GM21825 (cell line): ENCODE measurements at regions not wholly inside any gene's neighbourhood (a gene's known extent, or its start where the extent isn't known, plus 50 kb on each side); places are given as distances from the start of the nearest gene placed in this dataset.

Experiments used
- ATAC-seq: cut with Tn5 transposase; IDR thresholded peaks from one replicate; pipeline ENCODE4 v1.9.1; 2021; ENCODE audit warnings: mild to moderate bottlenecking, moderate library complexity; ENCODE audit not compliant: unreplicated experiment

- no peak for ATAC-seq
These were observed 175.2 kb downstream of the MRPL14 start for GRCh38 chr6:43951756-43952675.

DNA sequence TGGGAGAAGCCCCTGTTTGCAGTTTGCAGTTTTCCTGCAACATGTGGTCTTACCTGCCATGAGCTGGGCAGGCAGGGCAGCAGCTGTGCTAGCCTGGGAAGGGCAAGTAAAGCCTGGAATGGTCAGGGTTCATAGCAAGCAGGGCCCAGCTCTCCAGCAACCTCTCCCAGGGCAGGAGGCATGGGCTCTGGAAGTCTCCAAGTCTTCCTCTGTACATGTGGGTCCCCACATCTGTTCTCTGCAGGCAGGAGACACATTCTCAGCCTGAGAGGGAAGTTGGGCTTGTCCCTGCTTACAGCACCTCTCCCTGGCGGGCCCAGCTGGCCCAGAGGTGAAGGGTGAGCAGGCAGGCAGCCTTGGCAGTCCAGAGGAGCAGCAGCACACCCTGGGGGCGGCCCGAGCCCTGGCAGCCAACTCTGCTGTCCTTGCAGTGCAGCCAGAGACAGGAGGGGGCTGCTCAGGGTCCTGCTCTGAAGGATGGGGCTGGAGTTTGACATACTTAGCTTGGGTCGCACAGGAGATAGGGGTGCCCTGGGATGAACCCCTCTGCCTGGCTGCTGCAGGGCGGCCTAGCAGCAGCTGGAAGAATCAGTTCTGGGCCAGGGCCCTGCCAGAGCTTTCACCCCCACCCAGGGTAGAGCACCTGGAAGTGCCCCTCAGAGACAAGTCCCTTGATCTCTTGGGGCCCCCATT lies 176.0 kb downstream of the MRPL14 start:
- no peak for ATAC-seq

DNA sequence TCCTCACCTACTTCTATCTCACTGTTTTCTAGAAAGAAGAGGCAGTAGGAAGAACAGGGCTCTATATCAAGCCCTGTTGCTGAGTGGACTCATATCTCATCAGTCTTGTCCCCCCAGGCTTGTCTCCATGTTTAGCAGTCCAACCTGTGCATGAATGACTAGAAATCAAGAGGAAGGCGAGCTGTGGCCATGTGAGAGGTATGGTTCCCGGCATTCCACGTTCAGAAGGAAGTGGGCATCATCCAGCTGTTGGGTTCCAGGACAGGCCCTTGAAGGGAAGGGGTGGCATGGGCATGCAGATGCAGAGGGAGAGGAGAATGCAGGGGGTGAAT lies 176.6 kb downstream of the MRPL14 start:
- no peak for ATAC-seq

DNA sequence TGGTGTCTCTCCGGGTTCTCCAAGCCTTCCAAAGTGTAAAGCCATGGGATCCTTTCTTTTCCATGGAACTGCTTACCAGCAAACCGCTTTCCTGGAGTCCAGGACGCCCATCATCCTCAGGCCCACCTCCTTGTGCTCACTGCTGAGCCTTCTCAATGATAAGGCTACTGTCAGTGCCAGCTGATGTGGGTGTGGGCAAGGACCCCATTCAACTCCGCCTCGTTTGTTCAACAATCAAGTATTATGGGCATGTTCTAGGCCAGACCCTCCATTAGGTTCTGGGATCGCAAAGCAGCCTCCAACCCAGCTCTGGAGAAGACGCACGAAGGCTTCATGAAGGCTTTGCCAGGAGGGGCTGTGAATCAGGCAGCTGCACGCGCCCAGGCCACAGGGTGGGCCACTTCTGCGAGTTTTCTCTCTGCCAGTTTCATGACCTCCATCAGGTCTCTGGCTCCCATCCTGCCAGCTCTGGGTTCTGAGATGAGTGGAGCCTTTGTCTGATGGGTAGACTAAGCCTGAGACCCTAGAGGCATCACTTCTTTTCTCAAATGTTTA lies 177.1 kb downstream of the MRPL14 start:
- no peak for ATAC-seq

- no peak for ATAC-seq
These were observed 177.7 kb downstream of the MRPL14 start for GRCh38 chr6:43949551-43949991.

DNA sequence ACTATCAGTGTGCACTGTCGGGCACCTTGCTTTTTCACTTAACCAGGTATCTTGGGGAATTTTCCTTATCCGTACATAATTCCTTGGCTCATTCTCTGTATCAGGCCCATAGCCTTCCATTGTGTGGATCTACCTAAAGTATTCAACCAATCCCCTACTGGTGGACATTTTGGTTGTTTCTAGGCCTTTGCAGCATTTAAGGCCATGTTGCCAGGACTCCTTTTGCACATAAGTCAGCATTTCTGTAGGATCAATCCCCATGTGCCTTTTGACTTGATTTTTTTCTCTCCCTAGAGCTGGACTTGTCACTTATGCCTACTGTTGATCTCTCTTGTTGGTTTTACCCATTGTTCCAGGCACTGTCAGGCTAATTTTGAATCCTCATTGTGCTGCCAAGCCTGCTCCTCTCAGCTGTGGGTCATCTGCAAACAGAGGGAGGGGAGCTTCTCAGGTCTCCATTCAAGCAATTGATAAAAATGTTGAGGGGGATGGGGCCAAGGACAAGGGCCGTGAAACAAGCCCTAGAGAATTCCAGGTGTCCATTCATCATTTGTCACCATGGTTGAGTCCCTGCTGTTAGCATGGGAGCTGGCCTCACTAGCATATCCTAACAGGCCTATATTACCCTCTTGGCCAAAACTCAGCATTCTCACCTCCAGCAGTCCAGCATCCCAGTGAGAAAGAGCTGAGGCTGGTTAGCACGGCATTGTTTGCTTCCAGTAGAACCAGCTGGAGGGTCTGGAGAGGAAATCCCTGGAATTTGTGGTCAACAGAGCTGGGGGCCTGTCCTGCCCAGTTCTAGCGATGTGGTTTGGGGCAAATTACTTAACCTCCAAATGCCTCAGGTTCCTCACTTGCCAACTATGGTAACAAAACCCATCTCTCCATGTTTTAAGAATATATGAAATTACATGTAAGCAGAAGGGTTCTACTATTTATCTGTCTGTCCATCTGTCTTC lies 178.4 kb downstream of the MRPL14 start:
- no peak for ATAC-seq

DNA sequence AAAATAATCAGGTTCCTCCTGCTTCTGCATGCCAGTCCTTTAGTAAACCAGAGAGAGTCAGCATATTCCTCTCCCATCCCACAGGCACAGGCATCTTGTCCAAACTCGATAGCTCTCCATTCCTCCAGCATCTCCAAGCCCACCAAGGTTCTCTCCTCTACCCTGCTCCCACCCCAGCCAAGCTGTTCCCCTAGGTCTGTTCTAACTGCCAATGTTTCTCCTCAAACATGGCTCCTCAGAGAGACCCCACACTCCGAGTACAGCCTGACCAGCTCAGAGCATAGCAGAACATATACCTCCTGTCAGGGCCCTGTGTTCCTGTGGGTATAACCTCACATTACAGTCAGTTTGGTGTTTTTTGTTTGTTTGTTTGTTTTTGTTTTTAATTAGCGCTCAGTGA lies 177.8 kb downstream of the VEGFA start:
- no peak for ATAC-seq

DNA sequence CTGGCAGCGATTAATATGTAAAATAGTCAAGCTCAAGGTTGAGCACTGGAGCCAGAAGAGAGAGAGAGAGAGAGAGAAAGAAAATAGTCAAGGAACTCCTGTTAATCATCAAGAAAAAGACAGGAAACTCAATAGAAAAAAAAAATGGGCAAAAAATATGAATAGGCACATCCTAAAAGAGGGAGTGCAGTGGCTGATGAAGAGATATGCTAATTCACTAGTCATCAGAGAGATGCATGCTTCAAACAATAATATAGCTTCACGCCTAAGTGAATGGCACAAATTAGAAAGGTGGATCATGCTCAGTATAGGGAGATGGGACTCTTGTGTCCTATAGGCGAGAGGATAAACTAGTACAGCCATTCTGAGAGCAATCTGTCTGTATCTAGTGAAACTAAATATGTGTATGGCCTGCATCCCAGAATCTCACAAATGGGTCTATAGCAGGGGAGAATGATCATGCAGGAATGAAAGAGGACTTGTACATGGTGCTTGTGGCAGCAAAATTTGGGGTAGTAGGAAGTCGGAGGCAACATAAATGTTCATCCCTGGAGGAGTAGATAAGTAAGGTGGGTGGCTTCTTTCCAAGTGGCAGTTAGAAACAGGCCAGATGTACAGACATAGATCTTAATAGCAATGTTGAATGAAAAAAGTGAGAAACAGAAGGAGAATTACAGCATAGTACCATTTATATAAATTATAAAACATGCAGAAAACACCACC lies 176.8 kb downstream of the VEGFA start:
- no peak for ATAC-seq

GRCh38 chr6:43945768-43946080 lies 175.7 kb downstream of the VEGFA start:
- ATAC-seq = no peak

GRCh38 chr6:43944908-43945767 lies 175.1 kb downstream of the VEGFA start:
- no peak for ATAC-seq

DNA sequence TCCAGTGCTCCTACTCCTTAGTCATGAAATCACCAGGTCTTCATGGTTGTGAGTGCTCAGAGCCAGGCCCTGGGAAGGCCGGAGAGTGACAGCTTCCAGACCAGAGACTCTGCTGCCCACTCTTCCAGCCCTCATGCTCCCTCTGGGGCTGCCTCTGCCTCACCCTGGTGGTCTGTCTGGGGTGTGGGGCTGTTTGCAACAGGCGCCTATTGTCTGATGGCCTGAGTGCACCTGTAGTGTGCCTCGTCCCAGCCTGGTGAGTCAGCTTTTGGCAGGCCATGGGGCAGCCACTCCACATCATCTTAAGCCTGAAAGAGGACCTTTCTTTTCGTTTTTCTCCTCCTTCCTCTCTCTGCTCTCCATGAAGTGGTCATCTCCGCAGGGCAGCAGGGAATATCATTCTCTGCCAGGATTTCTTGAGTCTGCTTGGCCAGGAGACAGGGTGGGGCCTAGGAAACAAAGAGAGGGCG lies 173.8 kb downstream of the VEGFA start:
- ATAC-seq = no peak

DNA sequence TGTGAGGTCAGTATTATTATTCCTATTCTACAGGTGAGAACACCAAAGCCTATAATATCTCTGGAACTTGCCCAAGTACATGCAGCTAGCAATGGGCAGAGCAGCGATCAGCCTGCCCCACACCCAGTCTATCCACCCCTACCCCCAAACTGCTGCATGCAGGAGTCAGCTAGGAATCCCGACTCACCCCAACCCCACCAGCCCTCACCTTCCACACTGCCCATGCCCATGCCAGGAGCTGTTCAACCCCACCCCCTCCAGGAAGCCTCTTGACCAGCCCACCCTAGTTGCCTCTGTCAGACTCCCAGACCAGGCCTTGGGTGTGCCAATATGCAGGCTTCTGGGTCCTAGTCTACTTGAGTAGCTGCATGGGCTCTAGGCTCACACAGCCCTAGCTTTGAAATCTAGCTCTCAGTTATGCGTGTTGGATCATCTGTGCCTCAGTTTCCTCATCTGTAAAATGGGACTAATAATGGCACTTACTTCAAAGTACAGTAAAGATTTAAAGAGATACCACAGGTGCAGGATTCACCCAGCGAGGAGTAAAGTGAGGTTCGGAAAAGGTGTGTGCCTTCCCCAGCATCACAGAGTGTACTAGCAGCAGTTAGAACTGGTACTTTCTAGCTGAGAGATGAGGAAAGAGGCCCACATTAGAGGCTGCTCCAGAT lies 173.2 kb downstream of the VEGFA start:
- no peak for ATAC-seq

GRCh38 chr6:43942616-43943015 lies 172.6 kb downstream of the VEGFA start:
- no peak for ATAC-seq

DNA sequence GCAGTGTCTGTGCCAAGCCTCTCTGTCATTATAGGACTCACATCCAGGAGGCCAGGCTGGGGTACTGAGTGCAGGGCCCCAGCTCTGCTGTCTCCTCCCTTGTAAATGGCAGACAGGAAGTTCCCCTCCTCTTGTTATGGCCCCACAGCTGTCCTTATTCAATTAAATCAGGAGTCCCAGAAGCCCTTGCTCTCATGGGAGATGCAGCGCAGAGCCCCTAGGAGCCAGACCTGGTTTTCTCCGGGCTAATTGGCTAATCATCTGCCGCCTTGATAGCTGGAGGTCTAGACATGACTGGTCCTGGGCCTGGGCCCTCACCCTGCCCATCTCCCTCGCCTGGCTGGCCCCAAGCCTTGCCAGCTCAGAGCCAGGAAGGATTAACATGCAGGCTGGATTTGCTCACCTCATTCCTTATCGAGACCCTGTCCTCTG lies 172.0 kb downstream of the VEGFA start:
- ATAC-seq = no peak

- ATAC-seq = no peak
These were observed 171.2 kb downstream of the VEGFA start for GRCh38 chr6:43941174-43941573.

- ATAC-seq = no peak
These were observed 170.5 kb downstream of the VEGFA start for GRCh38 chr6:43940393-43941087.

DNA sequence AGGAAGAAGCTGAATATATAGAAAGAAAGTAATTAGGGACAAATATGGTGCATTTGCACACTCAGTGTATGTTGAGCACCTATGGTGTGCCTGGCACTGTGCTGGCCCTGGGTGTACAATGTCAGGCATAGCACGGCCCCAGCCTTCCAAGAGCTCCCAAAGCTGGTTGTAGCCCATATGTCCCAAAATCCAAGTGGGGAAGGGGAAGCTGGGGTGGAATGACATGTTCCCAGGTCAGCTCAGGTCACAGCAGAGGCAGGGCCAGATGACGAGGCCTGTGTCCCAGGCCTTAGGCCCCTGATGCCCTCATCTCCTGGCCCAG lies 170.0 kb downstream of the VEGFA start:
- ATAC-seq = no peak
